Osteocyte (in vitro differentiated cells): ENCODE measurements at regions not wholly inside any gene's neighbourhood (a gene's known extent, or its start where the extent isn't known, plus 50 kb on each side); places are given as distances from the start of the nearest gene placed in this dataset.

Experiments used
- DNase-seq: peaks from one replicate; pipeline ENCODE4 v3.0.0; 2021; ENCODE audit warnings: mixed read lengths; ENCODE audit not compliant: unreplicated experiment; ENCODE audit errors: extremely low spot score
- H3K27ac Mint-ChIP-seq: one replicate; pipeline ENCODE4 v1.8.0; 2021; ENCODE audit warnings: mild to moderate bottlenecking, mixed read lengths; ENCODE audit not compliant: unreplicated experiment
- H3K27me3 Mint-ChIP-seq: one replicate; pipeline ENCODE4 v1.8.0; 2021; ENCODE audit warnings: mixed read lengths; ENCODE audit not compliant: unreplicated experiment
- H3K36me3 Mint-ChIP-seq: one replicate; pipeline ENCODE4 v1.8.0; 2021; ENCODE audit warnings: mixed read lengths; ENCODE audit not compliant: unreplicated experiment
- H3K4me1 Mint-ChIP-seq: one replicate; pipeline ENCODE4 v1.8.0; 2021; ENCODE audit warnings: mixed read lengths; ENCODE audit not compliant: unreplicated experiment
- H3K4me3 Mint-ChIP-seq: one replicate; pipeline ENCODE4 v1.8.0; 2021; ENCODE audit warnings: mild to moderate bottlenecking, moderate library complexity, mixed read lengths; ENCODE audit not compliant: unreplicated experiment
- H3K9me3 Mint-ChIP-seq: one replicate; pipeline ENCODE4 v1.8.0; 2021; ENCODE audit warnings: mixed read lengths; ENCODE audit not compliant: unreplicated experiment
- CTCF ChIP-seq: fragments of 200-600 bp; sonication (generic); IDR thresholded peaks from 2 replicates; pipeline ENCODE4 v1.5.0; 2021; ENCODE audit warnings: antibody characterized with exemption, mild to moderate bottlenecking, moderate library complexity

GRCh38 chr11:109034339-109034696 lies 369.4 kb downstream of the DDX10 start:
- Mint-ChIP-seq H3K27me3 (no peaks in the 10 kb centered on the region), H3K27ac (no peak overlapping the region), H3K4me3 (no peak overlapping the region), H3K4me1 (peaks cover 27% of the 10 kb centered on the region), H3K36me3 (no peaks in the 10 kb centered on the region), H3K9me3 (no peaks in the 10 kb centered on the region)
- no peak for DNase-seq
- no peak for TF ChIP-seq CTCF

DNA sequence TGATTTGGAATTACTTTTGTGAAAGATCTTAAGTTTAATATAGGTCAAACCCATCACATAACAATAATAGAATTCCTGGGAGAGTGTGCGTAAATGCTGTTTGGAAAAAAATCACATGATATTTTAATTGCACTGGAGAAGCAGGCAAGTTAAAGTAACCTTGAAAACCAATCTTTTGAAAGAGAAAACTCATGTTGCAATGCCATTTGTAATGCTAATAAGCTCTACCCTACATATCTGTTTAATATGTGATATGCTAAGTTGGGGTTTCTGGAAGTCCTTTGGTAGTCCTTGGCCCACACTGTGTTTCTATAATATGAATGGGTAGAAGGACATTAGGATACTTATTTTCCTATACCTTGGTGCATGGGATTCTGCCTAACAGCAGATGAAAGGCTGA lies 370.4 kb downstream of the DDX10 start:
- Mint-ChIP-seq H3K4me1 (peaks cover 22% of the 10 kb centered on the region), H3K27me3 (no peaks in the 10 kb centered on the region), H3K9me3 (peaks cover 3% of the 10 kb centered on the region), H3K36me3 (no peaks in the 10 kb centered on the region), H3K27ac (no peak overlapping the region), H3K4me3 (no peak overlapping the region)
- DNase-seq, result no peak
- no peak for TF ChIP-seq CTCF

GRCh38 chr11:109036011-109036410 lies 371.1 kb downstream of the DDX10 start:
- DNase-seq, result no peak
- H3K27ac Mint-ChIP-seq, result no peak overlapping the region
- H3K27me3 Mint-ChIP-seq, result no peaks in the 10 kb centered on the region
- H3K4me1 Mint-ChIP-seq, result peaks cover 22% of the 10 kb centered on the region
- no peak overlapping the region for H3K4me3 Mint-ChIP-seq
- TF ChIP-seq CTCF, result no peak
- H3K36me3 Mint-ChIP-seq, result no peaks in the 10 kb centered on the region
- peaks cover 3% of the 10 kb centered on the region for H3K9me3 Mint-ChIP-seq

GRCh38 chr11:109037856-109038780 lies 373.2 kb downstream of the DDX10 start:
- Mint-ChIP-seq H3K4me1 (peaks cover 22% of the 10 kb centered on the region), H3K27ac (no peak overlapping the region), H3K9me3 (peaks cover 3% of the 10 kb centered on the region), H3K4me3 (no peak overlapping the region), H3K27me3 (no peaks in the 10 kb centered on the region), H3K36me3 (no peaks in the 10 kb centered on the region)
- TF ChIP-seq CTCF, result no peak
- DNase-seq, result no peak

DNA sequence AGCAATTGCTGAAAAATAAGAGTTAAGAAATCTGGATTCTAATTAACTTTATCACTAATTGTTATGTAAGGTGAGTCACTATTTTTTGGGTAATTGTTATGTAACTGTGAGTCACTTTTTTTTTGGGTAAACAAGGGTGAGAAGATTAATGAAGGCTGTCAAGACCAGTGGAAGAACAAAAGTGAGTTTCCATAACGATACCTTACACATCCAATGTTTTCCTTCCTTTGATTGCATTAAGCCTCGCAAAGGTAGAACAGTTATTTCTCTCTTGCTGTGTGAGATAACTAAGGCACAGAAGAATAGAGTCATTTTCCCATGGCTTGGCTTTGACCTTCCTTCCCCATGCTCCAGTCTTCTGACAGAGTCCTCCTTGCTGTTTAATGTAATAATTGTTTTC lies 374.7 kb downstream of the DDX10 start:
- Mint-ChIP-seq H3K36me3 (no peaks in the 10 kb centered on the region), H3K4me1 (peaks cover 19% of the 10 kb centered on the region), H3K27ac (no peak overlapping the region), H3K27me3 (peaks cover 2% of the 10 kb centered on the region), H3K4me3 (no peak overlapping the region), H3K9me3 (peaks cover 3% of the 10 kb centered on the region)
- TF ChIP-seq CTCF, result no peak
- no peak for DNase-seq
